ENCODE measurements at regions not wholly inside any gene's neighbourhood (a gene's known extent, or its start where the extent isn't known, plus 50 kb on each side); places are given as distances from the start of the nearest gene placed in this dataset.

DNA sequence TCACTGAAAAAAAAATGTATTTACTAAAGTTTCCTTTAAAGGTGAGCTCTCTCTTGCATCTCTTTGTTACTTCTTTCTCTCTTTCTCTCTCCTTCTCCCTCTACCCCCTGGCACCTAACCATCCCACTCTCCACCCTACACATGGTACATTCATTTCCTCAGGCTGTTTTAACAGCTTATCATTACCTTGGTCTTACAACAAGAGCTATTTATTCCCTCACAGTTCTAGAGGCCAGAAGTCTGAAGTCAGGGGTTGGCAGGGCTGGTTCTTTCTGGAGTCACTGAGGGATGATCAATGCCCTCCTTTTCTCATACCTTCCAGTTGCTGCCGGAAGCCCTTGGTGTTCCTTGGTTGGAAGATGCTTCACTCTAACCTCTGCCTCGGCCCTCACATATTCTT is 91.1 kb upstream of the DSCAM start:
- no peaks in the 10 kb centered on the region for H3K9me3 ChIP-seq (replicated peaks in 1 of 2; ENCODE audit: control insufficient read depth in 1 of 2, insufficient read depth in 1 of 2, low read length in 2 of 2)

DNA sequence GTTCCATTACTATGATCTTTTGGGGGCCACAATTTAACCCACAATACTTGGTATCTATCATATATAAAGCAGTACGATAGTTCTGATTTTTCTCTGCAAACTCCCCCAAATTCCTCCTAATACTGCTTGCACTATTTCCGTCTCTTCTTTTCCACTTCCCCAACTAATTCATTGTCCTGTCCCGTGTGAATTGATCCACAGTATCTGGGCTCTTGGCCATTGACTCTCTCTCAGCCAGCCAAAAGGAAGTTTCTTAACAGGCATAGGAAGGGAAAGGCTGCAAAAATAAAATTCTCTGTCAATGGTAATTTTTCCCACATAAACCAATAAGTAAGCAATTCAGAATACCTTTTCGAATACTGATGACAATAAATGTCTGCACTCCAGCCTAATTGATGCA is 91.7 kb upstream of the DSCAM start:
- 96% methylated on average over 3 of the region's 4 CpGs for WGBS (ENCODE audit: insufficient coverage)
- intact Hi-C loops (cut with micrococcal nuclease) = no loop called here
- H3K36me3 ChIP-seq (replicated peaks in 1 of 2; ENCODE audit: control insufficient read depth in 1 of 2, insufficient read depth in 2 of 2, low read length in 2 of 2) = no peaks in the 10 kb centered on the region

More for the DNA sequence above, 91.1 kb upstream of the DSCAM start:
- DNase-seq = no peak
- Mint-ChIP-seq H3K4me3 (no peak overlapping the region), H3K9me3 (peaks cover 2 to 20% (median 5%) of the 10 kb centered on the region in 7 donors), H3K4me1 (no peaks in the 10 kb centered on the region), H3K27me3 (ENCODE audit: low read depth in 3 of 3) (peaks cover 0 to 6% (median 5%) of the 10 kb centered on the region in 3 donors), H3K27ac (no peak overlapping the region), H3K36me3 (no peaks in the 10 kb centered on the region)
- intact Hi-C loops (cut with micrococcal nuclease) = no loop called here
- WGBS (ENCODE audit: insufficient coverage) = 67% methylated on average over 1 of the region's 2 CpGs
- Histone ChIP-seq H3K27ac (ENCODE audit: low read depth in 1 of 2, low read length in 2 of 2) (no peak overlapping the region), H3K4me2 (replicated peaks; ENCODE audit: extremely low read depth, low read length, poor library complexity, severe bottlenecking) (no peak overlapping the region), H3K27me3 (ENCODE audit: control insufficient read depth in 2 of 2, insufficient read depth in 2 of 2, low read length in 2 of 2) (no peaks in the 10 kb centered on the region), H3K4me3 (replicated peaks in 1 of 3; ENCODE audit: low read depth in 2 of 3, low read length in 3 of 3) (no peak overlapping the region), H3K79me2 (ENCODE audit: insufficient read depth, low read length) (no peaks in the 10 kb centered on the region), H2AFZ (ENCODE audit: insufficient read depth, low read depth, low read length, poor library complexity, severe bottlenecking) (no peak overlapping the region), H3K4me1 (ENCODE audit: control insufficient read depth in 1 of 2, insufficient read depth in 2 of 2, low read length in 2 of 2) (no peaks in the 10 kb centered on the region), H3K9ac (ENCODE audit: insufficient read depth, low read length, poor library complexity, severe bottlenecking) (no peak overlapping the region), H3K36me3 (replicated peaks in 1 of 2; ENCODE audit: control insufficient read depth in 1 of 2, insufficient read depth in 2 of 2, low read length in 2 of 2) (no peaks in the 10 kb centered on the region), H4K20me1 (ENCODE audit: insufficient read depth, low read length) (no peaks in the 10 kb centered on the region)
- TF ChIP-seq, protein P1, sequence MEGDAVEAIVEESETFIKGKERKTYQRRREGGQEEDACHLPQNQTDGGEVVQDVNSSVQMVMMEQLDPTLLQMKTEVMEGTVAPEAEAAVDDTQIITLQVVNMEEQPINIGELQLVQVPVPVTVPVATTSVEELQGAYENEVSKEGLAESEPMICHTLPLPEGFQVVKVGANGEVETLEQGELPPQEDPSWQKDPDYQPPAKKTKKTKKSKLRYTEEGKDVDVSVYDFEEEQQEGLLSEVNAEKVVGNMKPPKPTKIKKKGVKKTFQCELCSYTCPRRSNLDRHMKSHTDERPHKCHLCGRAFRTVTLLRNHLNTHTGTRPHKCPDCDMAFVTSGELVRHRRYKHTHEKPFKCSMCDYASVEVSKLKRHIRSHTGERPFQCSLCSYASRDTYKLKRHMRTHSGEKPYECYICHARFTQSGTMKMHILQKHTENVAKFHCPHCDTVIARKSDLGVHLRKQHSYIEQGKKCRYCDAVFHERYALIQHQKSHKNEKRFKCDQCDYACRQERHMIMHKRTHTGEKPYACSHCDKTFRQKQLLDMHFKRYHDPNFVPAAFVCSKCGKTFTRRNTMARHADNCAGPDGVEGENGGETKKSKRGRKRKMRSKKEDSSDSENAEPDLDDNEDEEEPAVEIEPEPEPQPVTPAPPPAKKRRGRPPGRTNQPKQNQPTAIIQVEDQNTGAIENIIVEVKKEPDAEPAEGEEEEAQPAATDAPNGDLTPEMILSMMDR (IDR thresholded peaks at IDR 0.05) = no peak

More for the DNA sequence above, 91.7 kb upstream of the DSCAM start:
- peaks cover 2 to 20% (median 4%) of the 10 kb centered on the region in 7 donors for H3K9me3 Mint-ChIP-seq
- DNase-seq = no peak
- Histone ChIP-seq H3K27ac (ENCODE audit: low read depth in 1 of 2, low read length in 2 of 2) (no peak overlapping the region), H3K79me2 (ENCODE audit: insufficient read depth, low read length) (no peaks in the 10 kb centered on the region), H4K20me1 (ENCODE audit: insufficient read depth, low read length) (no peaks in the 10 kb centered on the region), H3K27me3 (ENCODE audit: control insufficient read depth in 2 of 2, insufficient read depth in 2 of 2, low read length in 2 of 2) (no peaks in the 10 kb centered on the region), H3K4me1 (ENCODE audit: control insufficient read depth in 1 of 2, insufficient read depth in 2 of 2, low read length in 2 of 2) (no peaks in the 10 kb centered on the region), H3K9me3 (replicated peaks in 1 of 2; ENCODE audit: control insufficient read depth in 1 of 2, insufficient read depth in 1 of 2, low read length in 2 of 2) (no peaks in the 10 kb centered on the region), H2AFZ (ENCODE audit: insufficient read depth, low read depth, low read length, poor library complexity, severe bottlenecking) (no peak overlapping the region), H3K9ac (ENCODE audit: insufficient read depth, low read length, poor library complexity, severe bottlenecking) (no peak overlapping the region), H3K4me2 (replicated peaks; ENCODE audit: extremely low read depth, low read length, poor library complexity, severe bottlenecking) (no peak overlapping the region), H3K4me3 (replicated peaks in 1 of 3; ENCODE audit: low read depth in 2 of 3, low read length in 3 of 3) (no peak overlapping the region)
- no peak overlapping the region for H3K27ac Mint-ChIP-seq
- H3K4me3 Mint-ChIP-seq = no peak overlapping the region
- no peaks in the 10 kb centered on the region for H3K4me1 Mint-ChIP-seq
- H3K27me3 Mint-ChIP-seq (ENCODE audit: low read depth in 3 of 3) = peaks cover 0 to 6% (median 5%) of the 10 kb centered on the region in 3 donors
- TF ChIP-seq, protein P1 (IDR thresholded peaks at IDR 0.05) = no peak
- no peaks in the 10 kb centered on the region for H3K36me3 Mint-ChIP-seq
